DOHH2 (cell line): ENCODE measurements at regions not wholly inside any gene's neighbourhood (a gene's known extent, or its start where the extent isn't known, plus 50 kb on each side); places are given as distances from the start of the nearest gene placed in this dataset.

Experiments used
- H3F3A ChIP-seq: fragments of 200-600 bp; sonication (generic), shearing (Covaris generic); 2 replicates; pipeline ENCODE4 v1.6.0; 2016; ENCODE audit warnings: antibody characterized with exemption, mild to moderate bottlenecking; ENCODE audit not compliant: control insufficient read depth, insufficient read depth
- H3K27ac ChIP-seq: fragments of 200-600 bp; sonication (generic); 2 replicates; pipeline ENCODE4 v1.5.1; 2014; ENCODE audit warnings: low read depth, mild to moderate bottlenecking, low read length, moderate library complexity
- H3K27me3 ChIP-seq: fragments of 200-600 bp; sonication (generic); 2 replicates; pipeline ENCODE4 v1.6.1; 2014; ENCODE audit warnings: mild to moderate bottlenecking, low read length, mixed read lengths; ENCODE audit not compliant: control insufficient read depth
- H3K36me3 ChIP-seq: fragments of 200-600 bp; sonication (generic); 2 replicates; pipeline ENCODE4 v1.6.1; 2014; ENCODE audit warnings: mild to moderate bottlenecking, low read length, moderate library complexity, mixed read lengths; ENCODE audit not compliant: control insufficient read depth
- H3K4me1 ChIP-seq: fragments of 200-600 bp; sonication (generic); 2 replicates; pipeline ENCODE4 v1.6.1; 2014; ENCODE audit warnings: mild to moderate bottlenecking, low read length, mixed read lengths; ENCODE audit not compliant: control insufficient read depth
- H3K4me2 ChIP-seq: fragments of 200-600 bp; sonication (generic); 2 replicates; pipeline ENCODE4 v1.6.0; 2014; ENCODE audit warnings: mild to moderate bottlenecking, low read length, moderate library complexity
- H3K4me3 ChIP-seq: fragments of 200-600 bp; sonication (generic); 2 replicates; pipeline ENCODE4 v1.5.1; 2014; ENCODE audit warnings: mild to moderate bottlenecking, low read length, mixed read lengths
- H3K79me2 ChIP-seq: fragments of 200-600 bp; sonication (generic); 2 replicates; pipeline ENCODE4 v1.6.1; 2014; ENCODE audit warnings: mild to moderate bottlenecking, low read length, mixed read lengths; ENCODE audit not compliant: control insufficient read depth
- H3K9me2 ChIP-seq: fragments of 200-600 bp; sonication (generic); replicated peaks from 2 replicates; pipeline ENCODE4 v1.6.1; 2014; ENCODE audit warnings: mild to moderate bottlenecking, low read length, mixed read lengths; ENCODE audit not compliant: control insufficient read depth
- H3K9me3 ChIP-seq: fragments of 200-600 bp; sonication (generic); 2 replicates; pipeline ENCODE4 v1.6.1; 2014; ENCODE audit warnings: antibody characterized with exemption, low read length, mixed read lengths; ENCODE audit not compliant: control insufficient read depth, insufficient read depth
- H4K20me1 ChIP-seq: fragments of 200-600 bp; sonication (generic); 2 replicates; pipeline ENCODE4 v1.6.0; 2014; ENCODE audit warnings: low read depth, mild to moderate bottlenecking, antibody characterized with exemption, low read length, moderate library complexity; ENCODE audit not compliant: control insufficient read depth, insufficient read depth
- CTCF ChIP-seq: fragments of 200-600 bp; sonication (generic); IDR thresholded peaks from one replicate; pipeline ENCODE4 v1.5.1; 2014; ENCODE audit warnings: antibody characterized with exemption, mild to moderate bottlenecking, low read depth, low read length; ENCODE audit not compliant: poor library complexity, severe bottlenecking
- EZH2phosphoT487 ChIP-seq: fragments of 200-600 bp; sonication (generic); IDR thresholded peaks from 2 replicates; pipeline ENCODE4 v1.6.1; 2017; ENCODE audit warnings: borderline replicate concordance, mild to moderate bottlenecking, antibody characterized with exemption, low read length, moderate library complexity, mixed read lengths

DNA sequence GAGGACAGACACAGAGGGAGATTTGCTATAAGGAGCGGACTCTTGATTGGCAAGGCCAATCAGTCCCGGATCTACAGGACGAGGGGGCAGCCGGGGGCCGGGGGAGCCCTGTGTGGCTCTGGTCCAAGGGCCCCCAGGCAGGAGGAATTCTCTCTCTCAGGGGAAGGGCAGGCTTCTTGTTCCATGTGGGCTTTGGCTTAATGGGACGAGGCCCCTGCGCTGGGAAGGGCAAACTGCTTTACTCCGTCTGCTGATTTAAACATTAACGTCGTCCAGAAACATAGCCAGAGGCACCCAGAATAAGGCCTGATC, 75.9 kb downstream of the TMEM18 start:
- Histone ChIP-seq H3K27me3 (no peaks in the 10 kb centered on the region), H3K79me2 (no peaks in the 10 kb centered on the region), H3K4me1 (no peaks in the 10 kb centered on the region), H3K4me2 (no peak overlapping the region), H3K4me3 (no peak overlapping the region), H3K27ac (no peak overlapping the region), H3K36me3 (no peaks in the 10 kb centered on the region), H3K9me2 (no peaks in the 10 kb centered on the region), H3F3A (no peaks in the 10 kb centered on the region), H3K9me3 (peaks cover 7% of the 10 kb centered on the region; the same call in 1 of the 2 replicates), H4K20me1 (no peaks in the 10 kb centered on the region)
- no peak for TF ChIP-seq EZH2phosphoT487
- TF ChIP-seq CTCF = no peak

- H3K9me3 ChIP-seq = peaks cover 7% of the 10 kb centered on the region; the same call in 1 of the 2 replicates
- no peak for TF ChIP-seq CTCF
- no peak for TF ChIP-seq EZH2phosphoT487
- H3K79me2 ChIP-seq = no peaks in the 10 kb centered on the region
- H3K27ac ChIP-seq = no peak overlapping the region
- no peak overlapping the region for H3K4me2 ChIP-seq
- H3F3A ChIP-seq = no peaks in the 10 kb centered on the region
- no peaks in the 10 kb centered on the region for H3K9me2 ChIP-seq
- H3K4me3 ChIP-seq = no peak overlapping the region
- no peaks in the 10 kb centered on the region for H3K4me1 ChIP-seq
- H4K20me1 ChIP-seq = no peaks in the 10 kb centered on the region
- H3K27me3 ChIP-seq = no peaks in the 10 kb centered on the region
- no peaks in the 10 kb centered on the region for H3K36me3 ChIP-seq
Observed at GRCh38 chr2:600542-601386, 76.4 kb downstream of the TMEM18 start.

- Histone ChIP-seq H3K4me1 (no peaks in the 10 kb centered on the region), H3K27ac (no peak overlapping the region), H4K20me1 (no peaks in the 10 kb centered on the region), H3K9me3 (no peaks in the 10 kb centered on the region; the same call in 1 of the 2 replicates), H3K9me2 (no peaks in the 10 kb centered on the region), H3K27me3 (no peaks in the 10 kb centered on the region), H3K4me2 (no peak overlapping the region), H3K36me3 (no peaks in the 10 kb centered on the region), H3K79me2 (no peaks in the 10 kb centered on the region), H3K4me3 (no peak overlapping the region), H3F3A (no peaks in the 10 kb centered on the region)
- TF ChIP-seq EZH2phosphoT487 (no peak), CTCF (no peak)
Observed at GRCh38 chr2:599601-600000, 77.6 kb downstream of the TMEM18 start.
